NOMO-1 (cell line): ENCODE measurements at regions not wholly inside any gene's neighbourhood (a gene's known extent, or its start where the extent isn't known, plus 50 kb on each side); places are given as distances from the start of the nearest gene placed in this dataset.
"Not testable (repeated sequence)": the region's sequence is repeated elsewhere in the genome, so short reads cannot be mapped to it uniquely, and the experiment has no call there.

Experiments
- DNase-seq, 2 experiments: peaks; one replicate each; lab custom pipeline; 2025; ENCODE audit not compliant: unreplicated experiment in 2 of 2; lab: John Stamatoyannopoulos, UW

- no peak for DNase-seq
These were observed 144.4 kb upstream of the DAPK1 start for GRCh38 chr9:87353301-87353700.

- no peak for DNase-seq
These were observed 143.5 kb upstream of the DAPK1 start for GRCh38 chr9:87354147-87354546.

- DNase-seq: no peak
These were observed 140.1 kb upstream of the DAPK1 start for GRCh38 chr9:87357600-87357999.

- DNase-seq: no peak
These were observed 138.4 kb upstream of the DAPK1 start for GRCh38 chr9:87359264-87359663.

DNA sequence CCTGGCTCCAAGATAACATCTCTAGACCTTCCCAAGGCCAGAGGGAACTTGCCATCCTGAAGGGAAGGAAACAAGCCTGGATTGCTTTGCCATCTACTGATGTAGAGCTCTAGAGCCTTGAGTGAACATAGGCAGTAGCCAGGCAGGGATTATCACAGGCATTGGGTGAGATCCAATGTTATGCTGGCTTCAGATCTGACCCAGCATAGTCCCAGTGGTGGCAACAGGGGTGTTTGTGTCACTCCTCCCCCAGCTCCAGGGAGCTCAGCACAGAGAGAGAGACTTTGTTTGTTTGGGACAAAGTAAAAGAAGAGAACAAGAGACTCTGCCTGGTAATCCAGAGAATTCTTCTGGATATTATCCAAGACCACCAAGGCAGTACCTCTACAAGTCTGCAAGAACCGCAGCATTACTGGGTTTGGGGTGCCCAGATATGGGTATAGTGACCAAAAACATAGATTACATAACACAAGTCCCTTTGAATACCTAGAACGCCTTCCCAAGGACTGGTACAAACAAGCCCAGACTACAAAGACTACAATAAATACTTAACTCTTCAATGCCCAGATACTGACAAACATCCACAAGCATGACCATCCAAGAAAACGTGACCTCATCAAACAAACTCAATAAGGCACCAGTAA, 137.6 kb upstream of the DAPK1 start:
- no peak for DNase-seq

DNA sequence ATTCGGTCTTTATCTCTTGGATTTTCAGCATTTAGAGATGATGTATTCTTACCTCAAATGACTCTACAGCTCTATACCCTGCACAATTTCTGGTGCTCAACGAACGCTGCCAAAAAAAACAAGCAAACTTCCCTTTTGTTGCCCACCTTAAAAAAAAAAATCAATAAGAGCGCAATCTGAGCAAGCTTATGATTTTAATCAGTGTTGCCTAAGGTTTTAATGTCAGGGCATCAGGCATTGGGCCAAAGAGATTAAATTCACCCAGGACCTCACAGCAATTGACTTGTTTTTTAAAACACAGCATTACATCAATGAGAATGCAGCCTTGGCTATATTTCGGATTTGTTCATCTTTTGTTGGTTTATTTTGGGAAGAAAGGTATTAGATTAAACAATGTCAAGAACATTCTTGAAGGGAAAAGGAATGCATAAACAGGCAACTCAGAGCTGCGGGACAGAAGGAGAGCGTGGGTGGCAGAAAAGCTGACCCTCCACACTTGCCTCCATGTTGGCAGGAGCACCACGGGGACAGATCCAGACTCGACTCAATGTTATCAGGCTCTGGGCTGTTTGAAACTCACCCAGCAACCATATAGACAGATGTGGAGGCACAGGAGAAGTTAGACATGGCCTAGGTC, 127.5 kb upstream of the DAPK1 start:
- no peak for DNase-seq

- DNase-seq: no peak
These were observed 125.8 kb upstream of the DAPK1 start for GRCh38 chr9:87371795-87372355.

- no peak for DNase-seq
These were observed 125.3 kb upstream of the DAPK1 start for GRCh38 chr9:87372356-87372851.

GRCh38 chr9:87374023-87374919, 123.4 kb upstream of the DAPK1 start:
- not testable (repeated sequence) for DNase-seq

DNA sequence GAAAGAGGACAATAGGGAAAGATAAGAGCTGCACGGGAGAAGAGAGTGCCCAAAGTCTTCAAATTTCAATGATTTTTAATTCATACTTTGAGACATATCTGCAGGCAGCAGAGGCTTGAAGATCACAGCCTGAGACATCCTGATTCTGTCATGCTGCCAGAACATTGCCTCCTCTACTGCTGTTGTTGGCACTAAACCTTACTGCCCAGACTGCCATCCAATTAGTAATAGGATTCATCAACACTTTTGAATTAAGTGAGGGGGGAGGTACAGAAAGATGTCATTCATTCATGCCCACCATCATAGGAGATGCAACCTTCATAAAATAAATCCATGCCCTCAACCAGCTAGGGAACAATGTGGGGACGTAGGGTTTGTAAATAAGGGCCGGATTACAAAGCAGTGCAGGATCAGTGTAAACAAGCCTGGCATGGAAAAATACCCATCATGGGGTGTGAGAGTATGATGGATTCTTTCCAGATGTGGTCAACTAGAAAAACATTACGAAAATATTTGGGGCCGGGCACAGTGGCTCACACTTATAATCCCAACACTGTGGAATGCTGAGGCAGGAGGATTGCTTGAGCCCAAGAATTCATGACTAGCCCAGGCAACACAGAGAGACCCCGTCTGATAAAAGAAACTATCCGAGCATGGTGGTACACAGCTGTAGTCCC, 122.1 kb upstream of the DAPK1 start:
- DNase-seq: no peak

- no peak for DNase-seq
These were observed 119.0 kb upstream of the DAPK1 start for GRCh38 chr9:87378676-87379075.

DNA sequence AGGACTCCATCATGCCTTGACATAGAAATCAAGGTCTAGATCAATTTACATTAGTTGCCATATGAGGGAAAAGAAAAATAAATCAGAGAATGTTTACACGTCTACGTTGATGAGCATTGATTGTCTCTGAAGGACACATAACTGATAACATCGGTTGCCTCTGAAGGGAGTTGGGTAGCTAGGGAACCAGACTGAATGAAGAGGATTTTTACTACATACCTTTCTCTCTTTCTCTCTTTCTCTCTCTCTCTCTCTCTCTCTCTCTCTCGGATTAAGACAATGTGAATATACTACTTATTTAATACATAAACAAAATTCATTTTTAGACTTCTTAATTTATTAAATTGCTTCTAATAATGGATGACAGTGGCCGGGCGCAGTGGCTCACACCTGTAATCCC, 118.4 kb upstream of the DAPK1 start:
- DNase-seq: no peak

DNA sequence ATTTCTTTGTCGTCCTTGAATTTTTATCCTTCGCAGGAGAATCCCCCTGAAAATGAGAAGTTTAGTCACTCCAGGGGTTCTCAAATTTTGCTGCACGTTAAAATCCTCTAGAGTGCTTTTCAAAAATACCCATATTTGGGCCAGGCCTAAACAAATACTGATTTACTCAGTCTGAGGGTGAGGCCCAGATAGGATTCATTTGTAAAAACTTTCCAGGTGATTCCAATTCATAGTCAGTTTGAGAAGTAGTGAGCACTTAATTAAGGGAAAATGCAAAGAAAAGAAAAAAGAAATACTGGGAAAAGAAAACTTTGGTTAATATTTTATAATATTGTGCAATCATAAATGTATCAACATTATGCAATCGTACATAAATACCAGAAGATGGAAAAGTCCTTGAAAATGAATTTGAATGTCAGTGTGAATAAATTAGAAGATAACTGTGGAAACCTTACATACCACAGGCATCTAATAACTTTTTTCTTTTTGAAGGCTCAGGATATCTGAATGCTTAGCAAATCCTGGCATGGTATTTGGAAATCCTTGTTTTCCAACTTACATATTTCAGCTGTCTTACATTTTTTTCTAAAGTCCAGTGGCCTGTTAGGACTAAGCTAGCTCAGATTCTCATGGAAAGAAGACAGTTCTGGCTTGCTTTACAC, 116.5 kb upstream of the DAPK1 start:
- no peak for DNase-seq

- no peak for DNase-seq
These were observed 115.9 kb upstream of the DAPK1 start for GRCh38 chr9:87381746-87382145.

GRCh38 chr9:87382900-87383299, 114.8 kb upstream of the DAPK1 start:
- DNase-seq: peak in 1 of 2 experiments; percentile 21

GRCh38 chr9:87383344-87384150, 114.1 kb upstream of the DAPK1 start:
- DNase-seq: no peak

DNA sequence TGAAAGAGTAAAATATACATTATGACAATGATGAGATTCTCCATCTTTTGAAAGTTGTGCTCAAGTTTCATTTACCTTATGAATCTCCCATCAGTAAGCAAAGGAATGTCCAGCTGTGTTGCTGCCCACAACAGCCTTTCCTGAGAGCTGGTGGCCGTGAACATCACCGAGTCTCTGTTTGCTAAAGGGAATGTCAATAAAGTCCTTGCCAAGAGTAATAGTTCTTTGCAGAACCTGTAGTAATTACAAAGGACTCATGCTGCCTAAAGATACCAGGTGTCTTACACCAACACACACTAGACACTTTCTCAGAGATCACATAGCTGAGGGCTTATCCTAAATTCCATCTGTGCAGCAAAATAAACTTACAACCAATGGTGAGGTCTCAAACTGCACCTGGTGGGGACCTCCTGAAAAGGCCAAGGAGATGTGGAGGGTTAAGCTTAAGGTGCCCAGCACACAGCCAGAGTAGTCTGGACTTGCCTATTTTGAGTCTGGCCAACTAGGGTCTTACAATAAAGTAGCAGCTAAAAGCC, 111.1 kb upstream of the DAPK1 start:
- no peak for DNase-seq

- no peak for DNase-seq
These were observed 110.2 kb upstream of the DAPK1 start for GRCh38 chr9:87387351-87388011.
